HCT116 (cell line): ENCODE measurements at regions not wholly inside any gene's neighbourhood (a gene's known extent, or its start where the extent isn't known, plus 50 kb on each side); places are given as distances from the start of the nearest gene placed in this dataset.

Experiments
- ATAC-seq: fragments of 200-7000 bp; cut with Tn5 transposase; 2 replicates; pipeline ENCODE4 v1.9.1; 2020; ENCODE audit warnings: mild to moderate bottlenecking, moderate library complexity
- BruUV-seq: library from RNA; stranded (reverse); fragments of 400-500 nt; replicated peaks from 2 replicates; lab custom pipeline; 2021; lab: Mats Ljungman, UMichigan
- CTCF ChIA-PET: fragments of 300-600 bp; sonication (Branson Sonifier 250); formaldehyde crosslinking; loops from one replicate; lab custom pipeline; 2021; ENCODE audit warnings: antibody characterized with exemption; lab: Charles Lee
- POLR2A ChIA-PET: fragments of 300-600, 350-600 bp; sonication (Branson Sonifier 250); formaldehyde crosslinking; loops from one replicate; lab custom pipeline; 2021; ENCODE audit warnings: antibody characterized with exemption; lab: Charles Lee
- RAD21 ChIA-PET, 2 experiments: fragments of 300-600 bp; sonication (Branson Sonifier 250); formaldehyde crosslinking; loops; one replicate each; lab custom pipeline; 2023; ENCODE audit warnings: low total read pairs in 2 of 2; ENCODE audit not compliant: uncharacterized antibody in 2 of 2, unreplicated experiment in 2 of 2, low non-redundant PET in 1 of 2; lab: Charles Lee
- DNase-seq: peaks from one replicate; pipeline ENCODE4 v3.0.0-alpha.2; 2010; ENCODE audit warnings: low read depth, low spot score
- H2AFZ ChIP-seq: fragments of 200-600 bp; shearing (Covaris generic), sonication (generic); 2 replicates; pipeline ENCODE4 v1.6.1; 2017; ENCODE audit warnings: low read depth, mixed run types, mixed read lengths, antibody characterized with exemption, low read length; ENCODE audit not compliant: poor library complexity, severe bottlenecking
- H3K27ac ChIP-seq: 2 replicates; pipeline ENCODE4 v1.5.1; 2012; ENCODE audit warnings: low read depth, low read length
- H3K27me3 ChIP-seq: fragments of 200-600 bp; sonication (generic); 2 replicates; pipeline ENCODE4 v1.6.1; 2016; ENCODE audit warnings: mixed run types, low read length, mixed read lengths; ENCODE audit not compliant: insufficient read depth
- H3K36me3 ChIP-seq, 2 experiments: fragments of 200-500 bp in 1 of 2; fragments of 200-600 bp in 1 of 2; sonication (Bioruptor generic) in 1 of 2; sonication (generic) in 1 of 2; 2 replicates each; pipeline versions ENCODE4 v1.5.1 to v1.6.1; 2014 to 2016; ENCODE audit warnings: low read length in 2 of 2, inconsistent platforms in 1 of 2, mixed read lengths in 1 of 2, mixed run types in 1 of 2; ENCODE audit not compliant: insufficient read depth in 2 of 2, control insufficient read depth in 1 of 2
- H3K4me1 ChIP-seq, 2 experiments: fragments of 200-600 bp in 1 of 2; sonication (generic) in 1 of 2; 2 replicates each; pipeline versions ENCODE4 v1.5.1 to v1.6.1; 2012 to 2017; ENCODE audit warnings: low read length in 2 of 2, inconsistent platforms in 1 of 2, mild to moderate bottlenecking in 1 of 2, mixed read lengths in 1 of 2, mixed run types in 1 of 2, moderate library complexity in 1 of 2; ENCODE audit not compliant: insufficient read depth in 2 of 2, control insufficient read depth in 1 of 2
- H3K4me2 ChIP-seq: fragments of 200-600 bp; sonication (generic); 2 replicates; pipeline ENCODE4 v1.6.1; 2017; ENCODE audit warnings: mixed run types, low read length, mixed read lengths
- H3K4me3 ChIP-seq, 2 experiments: fragments of 200-600 bp in 1 of 2; sonication (generic) in 1 of 2; replicated peaks in 1 of 2; 2 replicates each; pipeline ENCODE4 v1.5.1; 2011 to 2016; ENCODE audit warnings: low read length in 2 of 2, control low read depth in 1 of 2, low read depth in 1 of 2, mild to moderate bottlenecking in 1 of 2, mixed read lengths in 1 of 2, mixed run types in 1 of 2
- H3K79me2 ChIP-seq: fragments of 200-600 bp; sonication (generic); 2 replicates; pipeline ENCODE4 v1.6.1; 2017; ENCODE audit warnings: mild to moderate bottlenecking, mixed run types, low read length, moderate library complexity, mixed read lengths; ENCODE audit not compliant: insufficient read depth
- H3K9ac ChIP-seq: fragments of 200-600 bp; sonication (generic); 2 replicates; pipeline ENCODE4 v1.6.1; 2016; ENCODE audit warnings: low read length, mixed read lengths
- H3K9me2 ChIP-seq: fragments of 200-600 bp; sonication (generic), shearing (Covaris generic); 2 replicates; pipeline ENCODE4 v1.6.1; 2017; ENCODE audit warnings: mixed run types, mild to moderate bottlenecking, moderate library complexity; ENCODE audit not compliant: insufficient read depth
- H3K9me3 ChIP-seq, 2 experiments: fragments of 200-500 bp in 1 of 2; fragments of 200-600 bp in 1 of 2; sonication (Bioruptor generic) in 1 of 2; sonication (generic) in 1 of 2; 2 replicates each; pipeline ENCODE4 v1.6.1; 2014 to 2017; ENCODE audit warnings: low read length in 2 of 2, mixed read lengths in 2 of 2, inconsistent platforms in 1 of 2, low read depth in 1 of 2, mild to moderate bottlenecking in 1 of 2, mixed run types in 1 of 2, moderate library complexity in 1 of 2; ENCODE audit not compliant: control insufficient read depth in 1 of 2, insufficient read depth in 1 of 2
- H4K20me1 ChIP-seq: fragments of 200-600 bp; sonication (generic), shearing (Covaris generic); 2 replicates; pipeline ENCODE4 v1.6.1; 2017; ENCODE audit warnings: mixed run types, mild to moderate bottlenecking, moderate library complexity; ENCODE audit not compliant: insufficient read depth
- EZH2 ChIP-seq: fragments of 200-600 bp; sonication (generic); IDR thresholded peaks from 2 replicates; pipeline ENCODE4 v1.6.1; 2017; ENCODE audit warnings: antibody characterized with exemption, mixed run types
- EZH2phosphoT487 ChIP-seq: fragments of 200-600 bp; IDR thresholded peaks from 2 replicates; pipeline ENCODE4 v1.6.1; 2018; ENCODE audit warnings: antibody characterized with exemption, borderline replicate concordance
- FOSL1 ChIP-seq: IDR thresholded peaks from 2 replicates; pipeline ENCODE4 v1.6.1; 2012; ENCODE audit warnings: low read depth
- JUND ChIP-seq: IDR thresholded peaks from 2 replicates; pipeline ENCODE4 v1.6.1; 2012
- ZNF274 ChIP-seq: fragments of 200-500 bp; sonication (Bioruptor generic); IDR thresholded peaks from 2 replicates; pipeline ENCODE4 v1.6.1; 2014; ENCODE audit warnings: mild to moderate bottlenecking, low read depth, low read length, inconsistent platforms
- intact Hi-C: fragments of 100-400 bp; cut with micrococcal nuclease; formaldehyde crosslinking; loops from 2 replicates; pipeline ENCODE4 v1.10.0; 2022

- CTCF ChIA-PET = no interaction called here
- intact Hi-C loops = no loop called here
- POLR2A ChIA-PET = no interaction called here
- Histone ChIP-seq H3K27ac (no peak overlapping the region), H3K4me1 (no peaks in the 10 kb centered on the region), H3K36me3 (no peaks in the 10 kb centered on the region), H3K9me3 (no peaks in the 10 kb centered on the region; a peak in 2 of 4 replicates), H3K4me3 (no peak overlapping the region), H2AFZ (no peak overlapping the region), H3K79me2 (no peaks in the 10 kb centered on the region), H3K9me2 (no peaks in the 10 kb centered on the region), H4K20me1 (no peaks in the 10 kb centered on the region), H3K9ac (no peak overlapping the region), H3K27me3 (no peaks in the 10 kb centered on the region), H3K4me2 (no peak overlapping the region)
- TF ChIP-seq JUND (no peak), ZNF274 (no peak), FOSL1 (no peak)
- DNase-seq = no peak
- no TSS peak for BruUV-seq
- RAD21 ChIA-PET = no interaction called here
- no peak for ATAC-seq
Observed at GRCh38 chr5:51201024-51201423, 182.2 kb upstream of the ISL1 start.

GRCh38 chr5:51201708-51202107, 181.5 kb upstream of the ISL1 start:
- Histone ChIP-seq H3K36me3 (no peaks in the 10 kb centered on the region), H3K9me3 (no peaks in the 10 kb centered on the region; a peak in 2 of 4 replicates), H3K79me2 (no peaks in the 10 kb centered on the region), H3K4me2 (no peak overlapping the region), H3K4me3 (no peak overlapping the region), H3K9ac (no peak overlapping the region), H3K27ac (no peak overlapping the region), H3K9me2 (no peaks in the 10 kb centered on the region)
- no TSS peak for BruUV-seq
- ChIA-PET CTCF (no interaction called here), RAD21 (no interaction called here), POLR2A (no interaction called here)
- intact Hi-C loops = no loop called here
- TF ChIP-seq JUND (no peak), EZH2phosphoT487 (no peak), EZH2 (no peak)
- TF ChIP-seq, all 23 proteins: peak for 0
- H2AFZ ChIP-seq = no peak overlapping the region
- H3K4me1 ChIP-seq = no peaks in the 10 kb centered on the region
- ATAC-seq = no peak
- DNase-seq = no peak
- H3K27me3 ChIP-seq = no peaks in the 10 kb centered on the region
- H4K20me1 ChIP-seq = no peaks in the 10 kb centered on the region
